HG03442 (cell line): ENCODE measurements at regions not wholly inside any gene's neighbourhood (a gene's known extent, or its start where the extent isn't known, plus 50 kb on each side); places are given as distances from the start of the nearest gene placed in this dataset.
A peak's percentile ranks its signal among the peaks of the same experiment; 100 is the strongest.
"Not testable (repeated sequence)": the region's sequence is repeated elsewhere in the genome, so short reads cannot be mapped to it uniquely, and the experiment has no call there.

ENCODE experiments used
- ATAC-seq: cut with Tn5 transposase; IDR thresholded peaks from one replicate; pipeline ENCODE4 v1.9.1; 2021; ENCODE audit warnings: mild to moderate bottlenecking, moderate library complexity; ENCODE audit not compliant: unreplicated experiment

DNA sequence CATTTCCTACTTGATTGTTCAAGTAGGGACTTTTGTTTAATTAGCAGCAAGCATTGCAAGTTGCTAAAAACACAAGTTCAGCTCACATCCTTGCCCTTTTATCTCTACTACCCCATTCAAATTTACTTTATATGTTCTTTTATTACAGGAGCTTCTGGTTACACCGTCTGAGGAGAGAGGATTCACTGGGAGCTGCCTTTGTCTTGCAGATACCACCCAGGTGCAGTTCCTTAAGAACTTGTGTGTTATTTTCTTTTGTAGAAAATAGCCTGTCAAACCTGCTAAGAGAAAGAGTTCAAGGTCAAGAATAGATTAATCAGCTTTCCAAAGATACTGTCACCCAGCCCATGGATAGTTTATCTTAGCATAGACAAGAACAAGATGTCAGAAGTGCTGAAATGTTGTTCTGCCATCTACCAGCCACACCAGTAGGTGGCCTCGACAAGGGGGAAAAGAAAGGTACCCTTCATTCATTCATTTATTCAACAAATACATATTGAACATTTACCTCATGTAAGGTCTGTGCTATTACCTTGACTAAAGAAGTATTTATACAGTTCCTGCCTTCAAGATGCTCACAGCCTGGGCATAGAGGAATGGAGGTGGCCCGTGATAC, 750.3 kb downstream of the MAT2B start:
- ATAC-seq = no peak

DNA sequence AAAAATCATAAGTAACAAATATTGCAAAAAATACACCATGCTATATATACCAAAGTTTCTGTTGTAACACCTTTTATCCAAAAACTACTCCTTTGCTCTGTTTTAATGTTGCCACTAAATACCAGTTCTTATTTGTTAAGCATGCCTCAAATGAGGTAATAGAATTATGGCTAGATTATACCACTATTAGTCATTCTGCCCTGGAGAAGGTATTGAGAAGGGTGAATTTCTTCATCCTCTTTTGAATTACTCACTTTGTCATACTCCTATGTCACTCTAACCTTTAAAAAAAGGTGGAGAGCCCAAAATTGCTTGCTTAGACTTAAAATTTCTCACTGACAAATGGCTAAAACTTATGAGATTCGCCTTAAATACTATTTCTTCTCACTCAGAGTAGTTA, 750.9 kb downstream of the MAT2B start:
- ATAC-seq = no peak

DNA sequence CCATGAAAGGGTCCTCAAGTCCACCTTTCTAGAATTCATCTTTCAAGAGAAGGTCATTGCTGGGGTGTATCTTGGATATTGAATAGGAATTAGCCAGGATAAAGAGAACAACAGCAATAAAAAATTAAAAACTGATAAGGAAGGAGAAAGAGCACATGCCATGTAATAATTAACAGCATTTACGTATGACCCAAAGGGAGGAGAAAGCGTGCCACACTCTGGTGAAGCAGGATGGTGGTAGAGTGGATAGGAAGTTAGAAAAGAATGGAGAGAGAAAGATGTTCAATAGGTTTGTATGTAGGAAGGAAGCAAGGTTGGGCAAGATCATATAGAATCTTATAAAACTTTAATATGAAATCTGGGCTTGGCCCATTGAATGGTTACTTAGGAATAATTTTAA, 751.5 kb downstream of the MAT2B start:
- ATAC-seq = no peak

DNA sequence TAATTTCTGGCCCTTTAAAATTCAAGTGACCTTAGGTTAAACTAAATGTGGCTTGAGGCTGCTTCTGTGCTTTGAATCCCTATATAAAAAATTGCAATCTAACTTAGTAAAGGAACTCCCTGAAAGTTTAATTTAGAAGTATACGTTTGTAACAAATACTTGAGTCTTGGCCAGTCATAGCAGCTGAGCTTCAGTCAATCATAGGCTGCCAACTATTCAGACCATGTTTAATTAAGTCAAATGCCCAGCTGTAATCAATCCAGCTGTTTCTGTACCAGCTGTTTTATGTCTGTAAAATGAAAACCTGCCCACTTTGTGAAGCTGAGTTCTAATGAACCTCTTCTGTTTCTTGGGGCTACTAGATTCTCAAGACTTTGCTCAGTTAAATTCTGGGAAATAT, 760.1 kb downstream of the MAT2B start:
- no peak for ATAC-seq

DNA sequence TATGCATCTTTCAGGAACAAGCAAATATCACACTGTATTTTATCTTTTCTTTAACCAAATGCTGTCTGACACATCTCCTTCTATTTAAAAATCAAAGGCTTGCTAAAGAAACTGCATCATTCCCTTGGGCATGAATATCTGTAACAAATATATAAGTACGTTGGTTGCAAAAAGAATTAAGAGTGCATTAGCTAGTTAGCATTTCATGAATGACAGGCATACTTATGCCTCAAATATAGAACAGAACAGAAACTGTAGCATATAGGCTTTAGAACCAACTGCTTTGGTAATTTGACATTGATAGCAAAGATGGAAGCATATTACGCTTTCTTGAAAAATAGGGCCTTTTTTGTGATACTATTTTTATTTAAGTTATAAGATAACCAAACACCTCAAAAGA, 761.2 kb downstream of the MAT2B start:
- no peak for ATAC-seq

DNA sequence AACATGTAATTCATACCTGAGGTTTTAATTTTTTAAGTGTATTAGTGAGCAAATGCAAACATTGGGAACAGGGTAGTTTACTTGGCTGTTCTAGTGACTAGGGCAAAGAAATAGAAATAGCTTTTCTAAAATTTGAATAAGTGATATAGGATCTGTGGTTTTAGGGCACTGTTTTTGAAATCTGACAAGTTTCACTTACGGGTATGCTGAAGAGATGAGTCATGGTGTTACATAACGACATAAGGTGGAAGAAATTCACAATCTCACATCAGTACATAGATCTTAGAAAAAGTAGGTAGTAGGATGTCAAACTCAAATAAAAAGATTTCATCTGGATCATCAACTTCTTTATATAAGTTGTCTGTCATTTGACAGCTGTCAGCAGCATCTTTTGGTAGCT, 772.3 kb downstream of the MAT2B start:
- peak; percentile 73 for ATAC-seq

DNA sequence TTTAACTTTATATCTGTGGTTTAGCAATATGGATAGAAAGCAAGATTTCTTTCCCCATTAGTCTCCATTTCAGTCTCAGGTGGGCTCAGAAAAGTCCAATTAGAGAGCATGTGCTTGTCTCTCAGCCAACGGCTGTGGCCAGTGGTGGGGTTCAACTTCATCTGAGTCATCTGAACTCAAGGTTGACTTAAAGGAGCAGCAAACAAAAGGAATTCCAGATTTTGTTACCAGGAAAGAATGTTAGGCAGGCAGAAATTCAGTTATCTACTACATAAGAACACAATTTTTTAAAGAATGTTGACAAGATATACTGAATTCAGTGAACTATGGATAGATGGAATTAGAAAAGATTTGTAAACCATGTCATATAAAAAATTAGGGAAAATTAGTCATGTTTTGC, 784.1 kb downstream of the MAT2B start:
- ATAC-seq = no peak

DNA sequence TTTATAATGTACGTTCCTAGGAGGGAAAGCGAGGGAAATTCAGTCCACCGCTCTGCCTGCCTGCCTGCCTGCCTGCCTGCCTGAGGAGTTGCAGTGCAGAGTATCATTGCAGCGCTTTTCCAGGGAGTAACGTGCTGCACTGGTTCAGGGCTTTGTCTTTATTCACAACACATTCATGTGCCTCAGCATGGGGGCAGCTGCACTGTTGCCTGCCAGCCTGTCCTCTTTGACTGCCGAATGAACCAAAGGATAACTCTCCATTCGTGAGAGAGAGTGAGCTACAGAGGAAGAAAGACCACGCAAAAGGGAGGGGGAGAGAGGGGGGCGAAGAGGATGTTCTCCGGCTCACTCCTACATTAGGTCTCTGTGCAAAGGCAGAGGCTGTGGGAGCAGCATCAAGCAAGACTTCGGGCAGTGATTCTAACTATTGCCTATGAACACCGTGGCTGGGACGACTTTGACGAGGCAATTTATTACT, 791.2 kb downstream of the MAT2B start:
- no peak for ATAC-seq

DNA sequence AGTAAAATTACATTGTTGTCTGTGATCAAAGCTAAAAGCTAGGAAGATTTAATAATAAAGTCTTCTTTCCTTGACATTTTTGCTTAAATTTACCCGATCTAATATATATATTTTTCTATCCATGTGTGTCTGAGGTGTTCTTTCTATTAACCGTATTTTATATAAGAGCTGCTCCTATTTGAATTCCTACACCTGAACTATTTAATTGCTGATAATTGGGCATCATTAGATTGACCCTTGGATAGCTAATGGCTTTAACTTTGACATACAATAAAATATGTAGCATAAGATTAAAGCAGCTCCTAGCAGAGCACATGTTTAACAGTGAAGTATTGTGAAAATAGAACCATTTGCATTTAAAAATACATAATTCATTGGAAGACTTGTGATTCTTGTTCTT, 792.7 kb downstream of the MAT2B start:
- ATAC-seq = no peak

DNA sequence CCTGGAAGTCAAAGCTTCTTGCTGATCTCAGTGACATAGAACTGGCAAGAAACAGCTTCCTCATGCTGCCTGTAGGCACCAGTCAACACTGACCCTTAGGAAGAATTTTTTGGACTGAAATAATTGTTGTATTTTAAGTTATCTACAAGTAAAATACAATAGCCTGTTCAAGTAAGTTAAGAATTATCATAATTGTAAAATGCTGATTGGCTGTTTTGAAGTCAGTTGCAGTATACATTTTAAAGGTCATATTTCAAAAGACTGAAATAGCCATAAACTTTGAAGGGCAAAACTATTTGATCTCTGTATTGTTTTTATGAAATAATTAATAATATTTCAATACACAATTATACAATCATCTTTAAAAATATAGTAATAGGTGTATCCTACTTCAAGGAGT, 794.9 kb downstream of the MAT2B start:
- ATAC-seq = no peak

DNA sequence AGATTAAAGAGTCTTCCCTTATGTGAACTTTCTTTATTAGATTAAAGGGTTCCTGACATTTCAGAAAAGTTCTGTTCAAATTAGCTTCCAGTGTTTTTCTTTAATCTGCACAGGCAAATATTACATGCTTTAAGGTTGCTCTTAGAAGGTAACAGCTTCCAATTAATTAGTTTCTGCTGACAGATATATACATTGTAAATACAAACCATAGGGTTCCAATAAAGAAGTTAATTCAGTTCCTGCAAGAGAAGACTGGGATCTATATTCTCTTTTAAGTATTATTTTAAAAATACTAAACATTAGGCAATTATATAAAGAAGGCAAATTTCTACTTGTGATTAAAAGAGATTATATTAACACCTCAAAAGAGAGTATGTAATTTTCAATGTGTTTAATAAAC, 795.7 kb downstream of the MAT2B start:
- no peak for ATAC-seq

DNA sequence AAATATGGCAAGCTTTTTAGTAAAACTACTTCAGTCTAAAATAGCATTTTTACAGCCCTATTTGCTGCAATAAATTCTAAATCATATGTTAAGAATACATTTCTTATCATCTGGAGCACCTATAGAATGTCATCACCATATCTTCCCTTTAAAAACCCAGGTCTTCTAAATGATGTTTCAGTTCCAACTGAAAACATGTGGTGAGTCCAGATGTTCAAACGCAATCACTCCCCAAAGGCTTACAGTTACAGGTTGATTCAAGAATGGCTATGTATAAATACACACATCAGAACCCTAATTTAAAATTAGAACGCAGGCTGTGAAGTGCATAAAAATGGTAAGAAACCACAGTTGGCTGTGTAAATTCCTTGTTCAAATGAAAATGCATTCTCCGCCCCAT, 796.3 kb downstream of the MAT2B start:
- ATAC-seq = no peak

DNA sequence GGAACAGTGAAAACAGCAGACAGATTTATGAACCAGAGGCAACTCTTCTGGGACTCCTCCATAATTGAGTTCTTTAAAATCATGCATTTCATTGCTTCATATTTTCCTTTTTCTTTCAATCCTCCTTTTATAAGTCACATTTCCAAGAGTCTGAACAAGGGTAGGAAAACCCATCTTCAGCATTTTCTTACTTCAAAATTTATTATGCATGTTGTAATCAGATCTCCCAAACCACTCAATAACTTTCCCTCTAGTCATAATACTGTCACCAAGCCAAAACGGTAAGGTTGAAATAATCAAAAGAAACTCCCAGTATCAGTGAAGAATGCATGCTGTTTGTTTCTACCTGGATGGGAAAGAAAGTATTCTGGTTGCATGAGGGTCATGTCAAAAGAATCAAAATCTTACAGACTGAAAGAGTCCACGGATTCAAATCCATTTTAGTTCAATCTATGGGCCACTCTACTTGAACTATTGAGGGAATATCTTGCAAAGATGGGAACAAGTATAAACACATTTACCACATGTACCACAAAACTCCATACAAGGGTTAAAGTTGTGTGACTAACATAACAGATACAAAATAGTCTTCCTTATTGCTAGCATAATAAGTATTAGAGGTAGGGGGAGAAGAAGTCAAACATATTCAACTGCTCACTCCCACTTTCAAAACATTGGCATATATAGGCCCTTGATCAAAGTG, 797.3 kb downstream of the MAT2B start:
- ATAC-seq = no peak

DNA sequence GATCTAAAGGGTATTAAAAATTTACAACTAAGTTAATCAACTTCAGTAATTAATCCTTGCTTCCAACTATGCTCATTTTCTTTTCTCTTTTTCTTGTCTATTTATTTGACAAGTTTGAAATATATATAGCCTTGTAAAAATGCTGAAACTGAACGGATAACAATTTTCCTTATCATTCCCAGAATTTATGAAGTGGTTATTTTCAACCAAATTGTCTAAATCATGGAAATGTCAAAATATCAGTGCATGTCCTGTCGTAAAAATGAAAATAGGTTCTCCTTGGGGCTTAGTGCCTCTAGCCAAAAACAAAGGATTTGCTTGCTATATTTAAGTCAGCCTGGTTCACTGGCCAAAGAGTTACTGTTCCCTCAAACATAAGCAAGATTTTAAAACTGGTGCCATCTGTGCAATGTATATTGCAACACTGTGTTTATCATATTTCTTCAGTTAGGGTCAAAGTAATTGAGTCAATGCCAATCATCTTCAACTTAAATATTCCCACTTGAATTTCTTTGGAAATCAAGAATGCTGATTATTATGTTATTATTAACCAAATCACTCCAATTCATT, 798.3 kb downstream of the MAT2B start:
- no peak for ATAC-seq

DNA sequence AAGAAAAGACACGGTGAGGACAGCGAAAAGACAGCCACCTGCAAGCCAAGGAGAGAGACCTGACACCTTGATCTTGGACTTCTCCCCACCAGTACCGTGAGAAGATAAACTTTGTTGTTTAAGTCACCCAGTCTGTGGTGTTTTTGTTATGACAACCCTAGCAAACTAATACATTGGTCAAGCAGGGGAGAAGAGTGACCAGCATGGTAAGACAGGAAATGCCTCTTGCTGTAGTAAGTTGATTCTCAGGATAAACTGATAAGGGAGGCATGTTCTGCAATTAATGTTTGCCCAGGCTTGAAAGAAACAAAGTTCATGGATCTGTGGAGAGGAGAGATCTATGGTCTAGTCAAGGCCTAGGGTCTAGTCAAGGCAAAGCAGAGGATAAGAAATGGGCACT, 801.2 kb downstream of the MAT2B start:
- ATAC-seq = no peak

DNA sequence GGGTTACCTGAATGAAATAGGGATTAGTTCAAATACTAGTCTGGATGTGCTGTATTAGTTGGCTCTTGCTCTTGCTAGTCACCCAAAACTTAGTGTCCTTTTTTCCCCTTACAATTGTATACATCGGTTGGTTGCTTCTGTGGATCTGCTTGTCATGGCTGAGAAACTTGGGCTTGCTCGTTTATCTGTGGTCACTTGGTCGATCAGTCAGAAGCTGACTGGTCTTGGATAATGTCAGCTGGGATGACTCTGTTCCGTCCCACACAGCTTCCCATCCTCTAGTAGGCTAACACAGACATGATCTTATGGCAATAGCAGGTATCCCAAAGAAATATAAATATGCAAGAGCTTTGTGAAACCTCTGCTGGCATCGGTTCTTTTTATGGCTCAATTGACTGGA, 807.4 kb downstream of the MAT2B start:
- ATAC-seq = no peak

DNA sequence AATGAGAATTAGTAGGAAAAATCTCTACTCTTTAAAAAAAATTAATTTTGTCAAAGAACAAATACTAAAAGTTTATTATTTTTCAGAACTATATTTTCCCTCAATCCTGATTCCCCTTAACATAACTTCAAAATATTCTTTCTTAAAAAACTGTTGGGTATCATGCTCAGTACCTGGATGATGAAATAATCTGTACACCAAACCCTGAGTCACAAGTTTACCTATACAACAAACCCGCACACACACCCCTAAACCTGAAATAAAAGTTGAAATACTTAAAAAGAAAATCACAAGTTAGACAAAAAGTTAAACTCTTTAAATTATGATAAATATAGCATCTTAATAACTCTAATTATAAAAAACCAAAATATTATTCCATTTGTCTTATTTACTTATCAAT, 812.3 kb downstream of the MAT2B start:
- ATAC-seq = no peak

DNA sequence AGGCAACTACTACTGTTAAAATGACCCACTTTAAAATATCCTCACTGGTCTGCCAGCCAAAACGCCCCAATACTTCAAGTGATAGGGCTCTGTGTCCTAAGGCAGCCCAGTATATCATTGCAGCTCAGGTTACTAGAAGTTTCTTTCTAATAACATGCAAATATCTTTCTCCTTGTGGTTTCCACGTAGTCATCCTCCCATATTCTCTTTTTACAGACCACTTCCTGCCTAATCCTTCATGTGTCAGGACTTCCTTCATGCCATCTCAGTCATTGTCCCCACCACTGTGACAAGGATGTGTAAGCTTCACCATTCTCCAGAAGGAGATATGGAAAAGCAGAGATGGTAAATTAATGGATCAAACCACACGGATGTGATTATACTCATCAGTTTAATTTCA, 813.7 kb downstream of the MAT2B start:
- no peak for ATAC-seq

DNA sequence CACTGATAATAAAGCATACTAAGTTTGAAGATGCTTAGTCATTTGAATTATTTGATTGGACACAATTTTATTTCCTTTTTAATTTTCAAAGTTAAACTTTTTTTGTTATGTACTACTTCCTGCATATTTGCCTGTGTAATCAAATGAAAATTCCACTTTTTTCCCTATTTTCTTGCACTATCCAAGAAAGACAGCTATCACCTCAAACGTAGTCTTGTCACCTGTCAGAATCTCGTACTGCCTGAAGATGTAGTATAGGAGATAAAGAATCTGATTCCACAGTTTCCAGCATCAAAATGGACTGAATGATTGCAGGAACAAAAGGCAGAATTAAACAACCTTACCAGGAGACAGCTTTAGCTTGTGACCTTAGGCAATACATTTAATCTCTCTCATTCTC, 818.8 kb downstream of the MAT2B start:
- no peak for ATAC-seq

DNA sequence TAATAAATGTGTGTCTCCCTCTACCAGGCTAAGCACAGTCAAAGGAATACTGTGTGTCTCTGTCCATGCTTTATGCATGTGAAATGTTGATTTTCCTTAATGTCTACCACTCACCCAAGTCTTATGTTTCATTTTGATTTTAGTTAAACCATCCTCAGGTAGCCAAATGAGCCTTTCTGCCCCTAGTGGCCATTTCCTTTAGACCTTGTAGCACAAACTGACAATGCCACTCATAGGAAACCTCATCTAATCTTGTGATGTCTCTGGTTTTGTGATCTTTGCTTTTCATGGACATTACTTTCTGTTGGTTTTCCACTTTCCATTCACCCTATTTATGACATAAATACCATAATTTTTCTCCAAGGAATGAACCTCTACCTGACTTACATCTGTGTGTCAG, 820.8 kb downstream of the MAT2B start:
- ATAC-seq = no peak

DNA sequence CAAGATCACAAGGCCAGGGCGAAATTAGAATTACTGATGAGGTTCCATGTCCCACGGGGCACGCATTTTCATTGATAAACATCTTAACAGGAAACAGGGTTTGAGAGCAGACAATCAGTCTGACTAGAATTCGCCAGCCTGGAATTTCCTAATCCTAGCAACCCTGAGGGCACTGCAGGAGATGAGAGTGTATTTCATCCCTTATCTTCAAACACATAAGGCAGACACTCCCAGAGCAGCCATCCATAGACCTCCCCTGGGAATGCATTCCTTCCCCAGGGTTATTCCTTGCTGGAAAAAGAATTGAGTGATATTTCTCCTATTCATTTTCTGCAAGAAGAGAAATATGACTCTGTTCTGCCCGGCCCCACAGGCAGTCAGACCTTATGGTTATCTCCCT, 821.7 kb downstream of the MAT2B start:
- not testable (repeated sequence) for ATAC-seq

DNA sequence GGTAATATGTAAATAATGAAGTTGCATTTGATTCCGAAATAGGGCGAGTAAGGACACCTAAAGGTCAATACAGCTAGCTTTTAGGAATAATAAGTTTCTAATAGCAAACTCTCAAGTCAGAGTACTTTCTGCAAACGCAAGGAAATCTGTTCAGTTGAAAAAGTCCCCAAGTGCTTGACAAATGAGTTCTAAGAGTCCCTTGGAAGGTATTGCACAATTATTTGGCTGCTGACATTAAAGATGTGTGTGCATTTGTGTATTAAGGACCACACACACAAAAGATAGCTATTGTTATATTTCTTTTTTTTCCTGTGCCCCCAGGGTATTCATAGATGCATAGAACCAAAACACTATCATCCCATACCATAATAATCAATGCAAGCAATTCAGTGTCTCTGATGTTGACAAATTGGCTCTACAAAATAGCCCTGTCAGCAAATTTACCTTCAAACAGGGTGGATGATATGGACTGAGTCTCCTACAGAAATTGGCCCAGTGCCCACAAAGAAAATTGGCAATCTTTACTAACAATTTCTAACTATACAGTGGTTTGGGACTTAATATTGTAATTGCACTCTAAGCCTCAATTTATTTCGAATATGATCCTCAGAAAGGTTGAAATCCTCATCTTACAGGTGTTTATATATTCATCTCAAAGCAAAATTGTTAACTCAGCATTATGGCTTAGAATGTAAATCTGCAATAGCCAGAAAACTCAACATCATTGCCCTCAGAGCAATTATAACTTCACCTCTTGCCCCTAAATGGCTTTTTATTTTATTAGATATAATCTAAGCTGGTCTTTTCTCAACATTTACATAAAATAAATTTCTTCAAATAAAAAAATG, 827.2 kb downstream of the MAT2B start:
- no peak for ATAC-seq
